Inferior parietal cortex (tissue), 1 donor: ENCODE measurements at regions not wholly inside any gene's neighbourhood (a gene's known extent, or its start where the extent isn't known, plus 50 kb on each side); places are given as distances from the start of the nearest gene placed in this dataset.
"Not testable (repeated sequence)": the region's sequence is repeated elsewhere in the genome, so short reads cannot be mapped to it uniquely, and the experiment has no call there.

ENCODE experiments used
- DNase-seq: peaks from one replicate; pipeline ENCODE4 v3.0.0-alpha.2; 2016; ENCODE audit errors: extremely low spot score

DNA sequence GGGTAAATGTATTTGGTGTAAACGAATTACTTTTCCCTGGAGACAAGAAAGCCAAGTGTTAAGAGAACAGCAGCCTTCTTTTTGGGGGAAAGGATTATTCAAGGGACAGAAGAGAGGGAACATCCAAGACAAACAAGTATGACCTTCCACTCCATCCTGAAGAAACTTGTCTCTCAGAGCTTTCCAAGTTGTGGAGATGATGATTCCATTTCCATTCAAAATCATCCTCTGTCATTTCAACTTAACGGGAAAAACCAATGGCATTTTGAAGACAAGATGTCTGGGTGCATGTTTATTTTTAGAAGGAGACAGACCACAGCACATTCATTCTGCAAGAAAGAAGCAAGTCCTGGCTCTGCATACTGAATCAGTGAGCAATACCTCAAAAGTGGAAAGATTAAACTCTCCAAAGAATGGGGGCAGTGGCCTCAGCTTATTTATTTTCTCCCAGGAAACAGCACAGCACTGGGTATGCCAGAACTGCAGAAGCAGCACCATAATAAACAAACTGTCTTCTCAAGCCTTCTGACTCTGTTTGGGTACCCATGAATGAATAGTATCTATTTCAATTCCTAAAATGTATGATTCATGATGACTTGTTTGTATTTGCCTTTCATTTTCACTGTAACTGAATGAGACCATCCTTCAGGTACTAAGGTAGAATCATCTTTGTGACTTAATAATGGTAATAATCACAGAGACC lies 541.0 kb downstream of the RFC3 start:
- no peak for DNase-seq

DNA sequence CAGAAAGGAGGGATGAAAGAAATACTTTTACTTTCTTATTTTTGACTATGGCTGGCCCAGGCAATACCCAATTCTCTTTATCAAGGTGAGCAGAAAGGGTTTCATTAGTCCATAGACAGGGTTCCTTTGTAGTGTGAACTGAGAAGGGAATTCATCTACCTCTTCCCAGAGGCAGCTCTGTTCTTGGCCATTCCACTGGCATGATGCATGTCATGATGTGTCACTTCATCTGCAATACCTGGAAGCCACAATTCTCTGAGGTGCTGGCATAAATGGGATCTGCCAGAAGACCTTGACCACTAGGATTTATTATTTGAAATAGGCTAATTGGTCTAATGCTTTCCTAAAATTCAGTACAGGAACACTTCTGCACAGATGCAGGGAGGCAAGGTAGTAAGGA lies 542.8 kb downstream of the RFC3 start:
- no peak for DNase-seq

DNA sequence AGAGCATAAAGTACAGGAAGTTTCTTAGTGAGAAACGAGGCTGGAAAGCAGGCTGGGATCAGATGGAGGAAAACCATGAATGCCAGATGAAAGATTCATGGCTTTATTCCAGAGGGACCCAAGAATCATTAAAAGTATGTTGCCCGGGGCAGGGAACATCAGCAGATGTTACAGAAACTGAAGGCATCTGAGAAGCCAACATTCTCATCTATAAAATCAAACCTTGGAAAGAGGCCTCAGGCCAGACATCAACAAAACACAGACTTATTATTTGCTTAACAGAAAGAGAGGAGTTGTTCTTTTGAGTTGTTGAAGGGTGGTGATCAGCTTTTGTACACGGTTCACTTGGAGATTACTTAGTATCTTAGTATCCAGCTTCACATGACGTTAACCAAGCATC lies 543.6 kb downstream of the RFC3 start:
- DNase-seq: no peak

DNA sequence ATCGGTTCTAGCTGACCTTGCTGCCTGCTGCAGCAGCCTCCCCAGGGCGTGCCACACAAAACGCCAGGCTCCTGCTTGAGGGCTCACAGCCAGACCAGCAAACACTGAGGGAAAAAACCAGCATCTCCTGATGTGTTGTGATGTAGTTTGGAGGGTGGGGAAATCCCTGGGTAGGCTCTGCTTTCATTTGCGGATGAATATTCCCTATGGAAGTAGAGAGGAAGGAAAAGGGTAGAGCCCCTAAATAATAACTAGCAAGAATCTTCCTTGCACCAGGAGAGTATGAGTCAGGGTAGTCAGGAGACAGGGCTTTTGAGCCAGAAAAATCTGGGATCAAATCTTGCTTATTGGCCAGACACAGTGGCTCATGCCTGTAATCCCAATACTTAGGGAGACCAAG lies 545.3 kb downstream of the RFC3 start:
- DNase-seq: no peak

DNA sequence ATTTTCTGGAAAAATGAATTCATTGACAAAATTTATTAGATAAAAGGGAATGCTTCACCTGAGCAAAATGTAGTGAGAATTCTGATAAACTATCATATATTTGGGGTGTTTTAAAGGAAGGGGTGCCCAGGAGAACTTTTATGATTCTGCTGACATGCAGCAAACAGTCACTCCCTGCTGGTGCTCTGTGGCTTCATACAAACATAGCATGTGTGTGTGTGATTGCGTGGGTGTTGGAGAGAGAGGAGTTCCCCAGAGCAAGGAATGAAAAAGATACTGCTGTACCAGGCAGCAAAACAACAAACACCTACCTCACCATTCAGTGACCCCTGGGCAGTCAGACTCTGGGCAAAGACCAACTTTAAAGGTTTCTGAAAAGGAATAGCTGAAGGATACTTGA lies 546.7 kb downstream of the RFC3 start:
- no peak for DNase-seq

DNA sequence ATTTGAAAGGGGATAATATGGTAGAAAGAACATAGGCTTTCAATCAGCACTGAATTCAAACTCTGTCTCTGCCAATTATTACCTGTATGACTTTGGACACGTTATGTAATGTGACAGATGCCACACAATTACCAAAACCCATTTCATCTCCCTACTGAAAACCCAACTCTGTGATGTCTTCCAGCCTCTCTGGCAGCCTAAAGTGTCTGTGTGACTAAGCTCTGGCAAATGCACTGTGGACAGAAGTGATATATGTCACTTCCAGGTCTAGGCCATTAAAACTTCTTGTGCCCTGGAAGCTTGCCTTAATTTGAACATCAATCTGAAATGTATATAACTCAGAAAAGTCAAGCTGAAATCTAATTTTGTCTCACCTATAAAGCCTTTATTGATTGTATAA lies 552.0 kb downstream of the RFC3 start:
- no peak for DNase-seq

DNA sequence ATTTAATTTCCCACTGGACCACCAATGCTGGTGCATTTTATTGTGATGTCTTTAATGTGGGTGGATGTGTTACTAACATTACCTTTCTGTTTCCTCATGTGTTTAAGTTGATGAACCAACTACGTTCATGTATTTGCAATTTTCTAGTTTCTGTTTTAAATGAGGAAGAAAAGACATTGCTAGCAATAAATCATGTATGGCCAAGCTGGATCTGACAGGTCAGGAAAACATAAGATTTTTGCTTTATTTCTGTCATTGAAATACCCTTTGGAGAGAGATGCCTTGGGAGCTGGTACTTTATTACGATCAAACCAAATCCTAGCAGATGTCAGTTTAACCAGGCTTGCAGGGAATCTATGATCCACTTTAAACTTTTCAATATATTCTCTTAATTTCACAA lies 553.2 kb downstream of the RFC3 start:
- no peak for DNase-seq

DNA sequence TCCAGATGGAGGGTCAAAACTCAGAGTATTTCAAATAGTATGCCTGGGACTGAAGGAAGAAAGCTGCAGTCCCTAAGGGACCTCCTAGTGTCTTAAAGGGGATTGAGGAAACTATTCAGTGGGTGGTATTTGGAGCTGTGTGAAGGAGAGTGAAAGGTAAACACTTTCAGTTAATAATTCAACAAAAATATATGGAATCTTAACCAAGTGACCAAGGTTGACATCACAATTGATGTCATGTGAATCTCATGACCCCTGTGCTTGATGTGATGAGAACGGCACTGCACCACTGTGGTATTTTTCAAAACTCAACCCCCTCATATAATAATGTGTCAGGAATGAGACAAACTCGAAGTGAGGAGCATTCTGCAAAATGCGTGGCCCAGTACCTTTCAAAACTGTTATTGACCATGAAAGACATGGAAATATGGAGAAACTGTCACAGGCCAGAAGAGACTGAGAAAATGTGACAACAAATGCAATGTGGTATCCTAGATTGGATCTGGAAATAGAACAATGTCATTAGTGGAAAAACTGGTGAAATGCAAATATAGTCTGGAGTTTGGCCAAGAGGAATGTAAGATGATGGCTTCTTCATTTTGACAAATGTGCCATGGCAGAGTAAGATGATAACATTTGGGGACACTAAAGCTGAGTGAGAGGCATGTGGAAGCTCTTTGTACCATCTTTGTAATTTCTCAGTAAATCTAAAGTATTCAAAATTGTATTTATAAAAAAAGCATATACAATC lies 553.9 kb downstream of the RFC3 start:
- no peak for DNase-seq

DNA sequence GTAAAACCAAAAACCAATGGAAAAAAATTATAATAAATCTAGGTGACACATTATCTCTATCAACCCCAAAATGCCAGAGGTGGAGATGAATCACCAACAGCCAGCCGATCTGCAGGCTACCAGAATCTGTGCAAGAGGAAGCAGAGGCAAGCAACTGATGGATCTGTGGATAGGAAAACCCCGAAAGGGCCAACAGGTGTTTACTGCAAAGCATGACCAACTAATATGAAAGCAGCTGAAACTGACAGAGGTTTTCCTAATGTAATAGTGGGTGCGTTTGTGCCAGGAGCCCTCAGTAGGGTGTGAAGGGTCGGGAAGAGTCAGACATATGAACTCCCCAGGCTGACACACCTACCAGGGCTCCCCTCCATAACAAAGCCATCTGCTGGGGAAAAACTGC lies 554.6 kb downstream of the RFC3 start:
- no peak for DNase-seq

DNA sequence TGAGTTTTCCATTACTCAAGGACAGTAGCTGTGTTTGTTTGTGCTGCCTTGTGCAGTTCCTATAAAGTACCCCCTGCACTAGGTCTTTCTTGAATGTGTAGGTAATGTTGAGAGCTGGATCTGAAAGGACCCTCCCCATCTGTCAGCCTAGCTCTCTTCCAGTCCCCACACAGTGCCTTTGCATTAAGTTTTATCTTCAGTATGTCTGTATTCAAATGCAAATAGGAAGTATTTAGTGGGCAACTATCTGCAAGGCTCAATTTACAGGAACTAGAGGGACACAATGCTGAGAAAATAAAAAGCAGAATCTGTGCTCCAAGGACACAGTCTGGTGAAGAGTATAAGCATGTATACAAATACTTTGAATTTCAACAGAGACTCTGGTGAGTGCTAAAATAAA lies 558.5 kb downstream of the RFC3 start:
- no peak for DNase-seq

DNA sequence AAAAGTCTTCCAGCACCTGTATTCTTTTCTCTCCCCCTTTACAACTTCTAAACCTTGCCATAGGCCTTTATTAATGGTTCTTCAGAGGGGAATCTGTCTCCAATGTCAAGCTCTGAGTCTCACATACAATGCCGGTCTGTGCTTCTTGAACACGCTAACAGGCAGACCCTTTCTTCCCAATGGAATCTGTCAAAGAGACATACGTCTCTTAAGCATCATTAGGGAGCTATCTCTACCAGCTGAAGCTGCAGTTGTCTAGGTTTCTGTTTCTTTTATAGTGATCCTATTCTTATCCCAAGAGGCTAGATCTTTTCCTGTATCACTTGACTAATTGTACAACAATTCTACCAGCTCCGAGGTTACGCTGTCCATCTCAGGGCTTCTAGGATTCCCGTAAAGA lies 560.8 kb upstream of the NBEA start:
- no peak for DNase-seq

DNA sequence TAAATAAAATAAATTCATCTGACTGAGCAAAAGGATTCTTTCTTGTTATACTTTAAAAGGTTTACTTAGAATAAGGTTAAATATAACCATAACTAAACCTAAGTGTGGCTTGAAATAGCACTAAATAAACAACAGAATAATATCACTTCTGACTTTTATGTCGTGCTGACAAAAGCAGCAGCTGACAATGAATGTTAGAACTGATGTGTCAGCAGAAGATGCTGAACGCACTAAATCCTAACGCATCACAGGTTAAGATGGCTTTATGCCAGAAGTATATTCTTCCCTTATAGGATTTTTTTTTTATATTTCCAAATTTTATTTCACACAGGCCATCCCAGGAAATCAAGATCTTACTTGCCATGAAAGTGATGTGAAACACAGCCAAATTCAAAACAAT lies 558.3 kb upstream of the NBEA start:
- DNase-seq: no peak

DNA sequence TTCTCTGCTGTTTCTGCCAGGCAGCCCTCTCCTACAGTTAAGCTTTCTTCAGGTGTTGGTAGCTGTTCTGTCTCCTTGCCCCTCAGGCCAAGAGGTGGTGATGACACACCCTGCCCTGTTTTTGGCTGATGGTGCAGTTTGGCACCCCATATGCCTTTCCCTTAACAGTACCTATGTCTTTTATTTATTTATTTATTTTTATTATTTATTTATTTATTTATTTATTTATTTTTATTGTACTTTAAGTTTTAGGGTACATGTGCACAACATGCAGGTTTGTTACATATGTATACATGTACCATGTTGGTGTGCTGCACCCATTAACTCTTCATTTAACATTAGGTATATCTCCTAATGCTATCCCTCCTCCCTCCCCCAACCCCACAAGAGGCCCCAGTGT lies 555.8 kb upstream of the NBEA start:
- DNase-seq: not testable (repeated sequence)

DNA sequence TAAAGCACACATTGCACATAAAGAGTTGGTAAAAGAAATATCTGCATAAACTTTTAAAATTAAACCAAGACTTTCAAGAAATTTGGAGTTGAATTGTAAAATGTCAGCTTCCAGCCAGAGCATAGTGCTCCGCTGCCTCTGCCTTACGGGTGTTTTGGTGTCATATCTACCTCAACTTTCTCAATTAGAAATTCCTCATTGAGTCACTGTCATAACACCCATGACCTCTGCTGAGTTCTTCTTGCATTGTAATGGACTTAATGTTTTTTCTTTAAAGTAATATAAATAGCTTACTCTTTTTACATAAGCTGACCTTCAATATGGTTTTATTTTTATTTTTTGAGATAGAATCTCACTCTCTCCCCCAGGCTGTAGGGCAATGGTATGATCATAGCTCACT lies 551.0 kb upstream of the NBEA start:
- no peak for DNase-seq

DNA sequence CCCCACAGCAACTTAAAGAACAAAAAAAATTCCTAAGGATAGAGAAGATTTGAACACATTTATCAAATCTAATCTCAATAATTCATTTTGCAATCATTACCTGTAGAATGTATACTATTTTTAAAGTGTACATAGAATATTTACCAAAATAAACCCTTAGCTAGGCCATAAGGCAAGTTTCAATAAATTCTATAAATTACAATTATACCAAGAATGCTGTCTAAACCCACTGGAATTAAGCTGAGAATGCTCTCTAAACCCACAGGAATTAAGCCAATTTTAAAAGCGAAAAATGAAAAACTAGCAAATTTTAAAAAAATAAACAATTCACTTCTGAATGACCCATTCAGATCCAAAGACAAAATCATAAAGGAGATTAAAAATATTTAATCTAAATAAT lies 540.4 kb upstream of the NBEA start:
- no peak for DNase-seq

DNA sequence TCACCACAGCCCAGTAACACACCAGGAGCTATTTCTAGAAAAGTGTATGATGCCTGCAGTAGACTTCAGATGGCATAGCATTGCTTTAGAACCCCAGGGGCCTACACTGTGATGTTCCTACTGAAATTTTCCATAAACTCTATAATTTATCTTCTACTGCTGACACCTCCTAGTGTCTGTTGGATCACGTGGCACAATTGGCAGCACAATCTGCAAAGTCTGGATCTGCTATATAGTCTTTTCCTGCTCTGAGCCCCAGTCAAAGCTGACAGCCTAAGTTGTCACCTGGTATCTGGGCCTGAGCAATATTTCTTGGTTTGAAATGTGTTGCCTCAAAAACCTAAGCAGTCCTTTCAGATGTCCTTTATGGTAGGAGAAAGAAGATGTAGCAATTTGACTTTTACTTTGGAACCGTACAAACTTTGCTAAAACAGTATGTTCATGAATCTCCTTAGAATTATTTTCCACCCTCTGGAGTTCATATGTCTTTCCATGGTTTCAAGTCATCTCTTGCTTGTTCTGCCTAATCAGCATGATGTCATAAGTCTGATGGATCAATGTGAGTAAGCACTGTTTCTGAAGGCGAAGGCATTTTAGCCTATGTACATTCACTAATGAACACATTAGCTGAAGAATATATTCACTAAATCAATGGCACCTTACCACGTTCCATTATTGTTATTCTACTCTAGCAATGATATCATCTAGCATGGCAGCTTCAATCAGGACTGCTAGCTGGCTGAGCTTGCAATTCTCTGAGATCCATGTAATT lies 536.5 kb upstream of the NBEA start:
- no peak for DNase-seq

DNA sequence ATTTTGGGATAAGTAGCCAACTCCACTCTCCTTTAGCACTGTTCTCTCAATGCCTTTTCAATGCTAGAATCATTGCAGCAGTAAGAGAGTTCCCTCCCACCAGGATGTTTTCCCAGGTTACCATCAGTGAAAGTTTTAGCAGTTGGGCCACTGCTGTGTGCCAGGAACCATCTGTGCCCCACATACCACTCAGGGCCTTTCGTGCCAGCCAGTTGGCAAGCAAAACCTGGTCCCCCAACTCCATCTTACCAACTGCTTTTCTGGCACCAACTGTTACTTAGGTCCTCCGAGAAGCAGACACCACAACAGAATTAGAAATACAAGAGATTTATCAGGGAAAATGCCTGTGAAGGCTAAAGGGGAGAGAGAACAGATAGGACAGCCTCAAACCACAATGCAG lies 533.4 kb upstream of the NBEA start:
- no peak for DNase-seq

DNA sequence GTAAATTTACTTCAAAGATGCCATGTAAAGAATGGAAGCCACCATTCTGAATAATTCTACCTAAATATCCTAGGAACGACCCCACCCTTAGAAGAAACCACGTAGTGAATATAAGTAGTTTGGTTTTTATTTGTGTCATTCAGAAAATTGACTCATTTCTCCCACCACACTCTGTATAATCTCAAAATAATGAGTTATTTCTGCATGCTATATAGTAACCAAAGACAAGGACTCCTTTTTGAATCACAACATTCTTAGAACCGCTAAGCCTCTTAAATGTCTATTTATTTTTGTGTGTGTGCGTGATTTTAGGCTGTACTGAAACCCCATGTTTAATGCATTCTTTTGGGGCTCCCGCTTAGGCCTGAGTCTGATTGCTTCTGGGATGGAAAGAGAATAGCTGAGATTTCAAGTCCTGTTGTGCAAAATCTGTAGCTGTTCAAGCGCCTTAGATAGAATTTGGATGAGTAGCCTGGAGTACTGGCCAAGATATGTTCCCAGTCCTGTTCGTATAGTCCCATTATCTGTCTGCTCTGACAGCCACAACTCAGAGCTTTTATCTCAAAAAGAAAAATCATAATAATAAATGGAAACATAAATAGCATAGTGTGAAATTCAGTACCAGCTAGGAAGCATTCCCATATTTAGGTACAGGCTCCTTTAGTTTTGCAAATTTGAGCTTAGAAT lies 532.4 kb upstream of the NBEA start:
- DNase-seq: no peak

DNA sequence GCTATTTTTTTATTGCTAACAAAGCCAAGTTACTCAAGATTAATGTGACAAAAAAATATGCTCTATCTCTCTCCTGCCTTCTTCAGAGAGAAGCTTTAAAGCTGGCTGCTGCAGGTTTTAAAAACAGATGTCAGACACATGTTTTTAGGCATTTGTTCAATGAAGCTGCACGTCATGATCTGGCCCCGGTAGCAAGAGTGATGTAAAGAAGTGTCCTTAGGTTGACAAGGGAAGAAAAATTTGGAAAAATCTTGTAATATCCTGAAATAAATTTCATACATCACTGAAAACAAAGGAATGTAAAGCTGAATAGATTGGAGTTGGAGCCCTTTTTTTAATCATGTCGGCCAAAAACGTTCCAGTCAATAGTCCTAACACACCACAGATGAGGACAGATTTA lies 531.4 kb upstream of the NBEA start:
- no peak for DNase-seq

DNA sequence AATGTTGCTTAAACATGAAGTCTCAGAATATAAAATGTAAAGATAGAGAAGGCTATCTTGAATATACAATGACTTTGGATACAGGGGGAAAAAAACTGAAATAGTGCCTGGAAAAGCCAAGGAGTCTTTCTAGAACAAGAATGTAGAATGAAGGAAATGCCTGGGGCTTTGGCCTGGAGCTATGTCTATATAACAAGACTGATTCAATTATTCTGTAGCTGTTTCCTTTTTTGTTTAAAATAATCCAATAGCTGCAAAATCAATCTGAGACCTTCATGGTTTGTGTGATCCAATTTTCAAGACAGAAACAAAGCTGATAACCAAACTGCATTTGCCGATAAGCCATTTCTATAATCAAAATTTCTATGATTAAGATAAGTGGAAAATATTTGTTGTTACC lies 530.9 kb upstream of the NBEA start:
- DNase-seq: no peak

DNA sequence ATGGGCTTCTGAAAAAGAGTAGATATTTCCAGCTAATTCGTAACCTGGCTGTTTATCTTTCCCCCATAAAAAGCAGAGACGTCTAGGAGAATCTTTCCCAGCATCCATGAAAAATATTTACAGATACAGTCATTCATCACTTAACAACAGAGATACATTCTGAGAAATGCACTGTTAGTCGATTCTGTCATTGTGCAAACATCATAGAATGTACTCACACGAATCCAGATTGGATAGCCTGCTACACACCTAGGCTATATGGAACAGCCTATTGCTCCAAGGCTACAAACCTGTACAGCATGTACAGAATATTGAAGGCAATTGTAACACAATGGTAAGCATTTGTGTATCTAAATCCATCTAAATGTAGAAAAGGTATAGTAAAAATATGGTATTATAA lies 530.2 kb upstream of the NBEA start:
- no peak for DNase-seq

DNA sequence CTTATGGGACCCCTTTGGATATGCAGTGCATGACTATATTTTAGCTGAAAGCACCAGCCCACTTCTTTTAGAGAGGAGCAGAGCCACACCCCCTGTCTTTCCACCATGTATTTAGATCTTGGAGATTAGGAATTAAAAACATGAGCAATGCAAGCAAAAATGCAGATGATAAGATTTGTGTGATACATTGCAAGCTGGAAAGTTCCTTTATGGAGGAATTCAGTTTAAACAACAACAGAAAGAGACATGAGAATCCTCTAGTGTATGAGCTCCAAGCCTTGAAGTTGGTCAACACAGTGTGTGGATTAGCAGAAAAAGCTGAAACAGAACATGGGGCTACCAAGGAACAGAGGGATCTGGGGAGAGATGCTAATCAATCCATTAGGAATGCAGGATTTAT lies 529.8 kb upstream of the NBEA start:
- DNase-seq: no peak
